PC-9 (cell line): ENCODE measurements at regions not wholly inside any gene's neighbourhood (a gene's known extent, or its start where the extent isn't known, plus 50 kb on each side); places are given as distances from the start of the nearest gene placed in this dataset.

Source experiments
- CTCF ChIP-seq: fragments of 200-600 bp; sonication (generic); conservative IDR thresholded peaks from 2 replicates; pipeline ENCODE4 v1.6.1; 2017; ENCODE audit warnings: mixed run types, antibody characterized with exemption, mild to moderate bottlenecking, moderate library complexity
- EZH2 ChIP-seq: fragments of 200-600 bp; sonication (generic); IDR thresholded peaks from 2 replicates; pipeline ENCODE4 v1.8.0; 2017; ENCODE audit warnings: antibody characterized with exemption, low read depth

DNA sequence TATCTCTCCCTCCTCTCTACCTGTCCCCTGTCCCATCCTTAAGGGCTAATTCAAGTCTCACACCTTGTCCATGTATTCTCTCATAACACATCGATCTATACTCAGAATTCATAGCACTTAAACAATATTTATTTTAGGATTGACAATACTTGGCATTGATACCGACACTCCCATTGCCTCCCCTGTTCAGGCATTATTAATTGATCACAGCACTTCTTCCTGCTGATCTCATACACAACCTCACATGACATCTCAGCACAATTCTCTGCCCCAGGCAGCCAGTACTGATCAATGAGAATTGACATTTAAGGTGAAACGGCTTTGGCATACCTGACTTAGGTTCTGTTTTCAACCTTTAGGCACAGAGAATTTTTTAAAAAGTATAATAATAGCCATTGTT lies 582.4 kb upstream of the BRINP1 start:
- no peak for TF ChIP-seq CTCF
- TF ChIP-seq EZH2: no peak
